ENCODE measurements at regions not wholly inside any gene's neighbourhood (a gene's known extent, or its start where the extent isn't known, plus 50 kb on each side); places are given as distances from the start of the nearest gene placed in this dataset.

- TF ChIP-seq CTCF (IDR thresholded peaks at IDR 0.05; ENCODE audit: insufficient read depth, low read length) = no peak
- TF ChIP-seq POLR2AphosphoS5 (IDR thresholded peaks at IDR 0.05; ENCODE audit: low read depth) = no peak
- TF ChIP-seq GABPA (IDR thresholded peaks at IDR 0.05; ENCODE audit: low read depth) = no peak
- no peak for TF ChIP-seq REST (IDR thresholded peaks at IDR 0.05; ENCODE audit: insufficient replicate concordance, low read depth)
Measured at GRCh38 chr2:59233920-59234319, 992.8 kb upstream of the FANCL start.

Data from HL-60 (cell line).